ENCODE measurements at regions not wholly inside any gene's neighbourhood (a gene's known extent, or its start where the extent isn't known, plus 50 kb on each side); places are given as distances from the start of the nearest gene placed in this dataset.

DNA sequence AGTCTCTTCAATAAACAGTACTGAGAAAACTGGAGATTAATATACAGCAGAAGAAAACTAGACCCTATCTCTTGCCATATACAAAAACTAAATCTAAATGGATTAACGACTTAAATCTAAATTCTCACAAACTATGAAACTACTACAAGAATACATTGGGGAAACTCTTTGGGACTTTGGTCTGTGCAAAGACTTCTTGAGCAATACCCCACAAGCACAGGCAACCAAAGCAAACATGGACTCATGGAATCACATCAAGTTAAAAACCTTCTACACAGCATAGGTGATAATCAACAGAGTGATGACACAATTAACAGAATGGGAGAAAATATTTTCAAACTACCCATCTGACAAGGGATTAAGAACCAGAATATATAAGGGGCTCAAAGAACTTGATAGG is 848.2 kb upstream of the NRXN1 start:
- TF ChIP-seq CTCF (IDR thresholded peaks at IDR 0.05; ENCODE audit: poor library complexity) (no peak), EZH2 (IDR thresholded peaks at IDR 0.05; ENCODE audit: borderline replicate concordance) (no peak)
